ENCODE measurements at regions not wholly inside any gene's neighbourhood (a gene's known extent, or its start where the extent isn't known, plus 50 kb on each side); places are given as distances from the start of the nearest gene placed in this dataset.

- TF ChIP-seq HMGXB4 (CRISPR knock-in tag; IDR thresholded peaks at IDR 0.05; ENCODE audit: borderline replicate concordance) (no peak), CHD2 (IDR thresholded peaks at IDR 0.05; ENCODE audit: low read length, partially characterized antibody) (no peak), RFX5 (IDR thresholded peaks at IDR 0.05) (no peak), CHD4 (IDR thresholded peaks at IDR 0.05; ENCODE audit: borderline replicate concordance) (no peak), RAD21 (conservative IDR thresholded peaks at IDR 0.05 in 1 of 2, IDR thresholded peaks at IDR 0.05 in 1 of 2) (no peak), POLR2AphosphoS2 (conservative IDR thresholded peaks at IDR 0.05; ENCODE audit: low read length) (no peak)
These were observed 144.4 kb upstream of the LARGE1 start (continued) for GRCh38 chr22:34064696-34065095.

GRCh38 chr22:34067031-34067430, 146.8 kb upstream of the LARGE1 start:
- POLR2A ChIA-PET, result no interaction called here
- FAIRE-seq, result no peak

GRCh38 chr22:34068001-34068400, 147.7 kb upstream of the LARGE1 start:
- ChIA-PET POLR2A (no interaction called here), CTCF (interaction anchor here (0.7 kb wide), 1 partner anchor 9 kb away, joined by 3 read pairs; no protein-coding TSS in a partner anchor)
- ATAC-seq (no peak), DNase-seq (ENCODE audit: low read depth in 1 of 2, low spot score in 1 of 2) (no peak), FAIRE-seq (no peak)
- no peak for TF ChIP-seq HDAC2 (IDR thresholded peaks at IDR 0.05)
- no peak for TF ChIP-seq RNF2 (IDR thresholded peaks at IDR 0.05; ENCODE audit: borderline replicate concordance, low read depth)
- TF ChIP-seq FOSL2 (IDR thresholded peaks at IDR 0.05), result no peak
- no peak for TF ChIP-seq FOSL2 (CRISPR knock-in tag; IDR thresholded peaks at IDR 0.05)
- TF ChIP-seq ELK1 (IDR thresholded peaks at IDR 0.05; ENCODE audit: low read depth, low read length), result no peak
- TF ChIP-seq TP53 (CRISPR knock-in tag; IDR thresholded peaks at IDR 0.05), result no peak
- TF ChIP-seq CEBPB (IDR thresholded peaks at IDR 0.05), result no peak
- TF ChIP-seq USF2 (IDR thresholded peaks at IDR 0.05), result no peak
- no peak for TF ChIP-seq NFE2L2 (conservative IDR thresholded peaks at IDR 0.05; ENCODE audit: low read length)
- TF ChIP-seq JUN (IDR thresholded peaks at IDR 0.05), result no peak
- TF ChIP-seq SREBF2 (IDR thresholded peaks at IDR 0.05), result no peak
- TF ChIP-seq ZC3H11A (IDR thresholded peaks at IDR 0.05), result no peak
- no peak for TF ChIP-seq REST (IDR thresholded peaks at IDR 0.05)
- TF ChIP-seq HOXA7 (CRISPR knock-in tag; IDR thresholded peaks at IDR 0.05), result no peak
- no peak for TF ChIP-seq BCL3 (IDR thresholded peaks at IDR 0.05)
- no peak for TF ChIP-seq CHD4 (IDR thresholded peaks at IDR 0.05; ENCODE audit: borderline replicate concordance)
- no peak for TF ChIP-seq EHF (CRISPR knock-in tag; IDR thresholded peaks at IDR 0.05)
- TF ChIP-seq RFX5 (IDR thresholded peaks at IDR 0.05), result no peak
- no peak overlapping the region for H3K4me2 ChIP-seq
- no peaks in the 10 kb centered on the region for H3K4me1 ChIP-seq
- H3K27ac ChIP-seq, result no peak overlapping the region
- no peaks in the 10 kb centered on the region for H3K9me3 ChIP-seq
- 0% methylated on average over 2 of the region's 2 CpGs for WGBS (ENCODE audit: missing lambda C conversion rate)
- no peak overlapping the region for H3K4me3 ChIP-seq

More at GRCh38 chr22:34067031-34067430, 146.8 kb upstream of the LARGE1 start:
- no peak for DNase-seq (ENCODE audit: low read depth in 1 of 2, low spot score in 1 of 2)
- no peak overlapping the region for H3K27ac ChIP-seq
- no peak for ATAC-seq
- no peak for TF ChIP-seq BHLHE40 (IDR thresholded peaks at IDR 0.05; ENCODE audit: low read depth, low read length)
- TF ChIP-seq EHF (CRISPR knock-in tag; IDR thresholded peaks at IDR 0.05), result no peak
- TF ChIP-seq EHMT2 (IDR thresholded peaks at IDR 0.05; ENCODE audit: low read depth), result no peak
- no peak for TF ChIP-seq RFX5 (IDR thresholded peaks at IDR 0.05)
- no peak for TF ChIP-seq KDM1A (IDR thresholded peaks at IDR 0.05; ENCODE audit: low read depth)
- no peak for TF ChIP-seq NPAS2 (CRISPR knock-in tag; IDR thresholded peaks at IDR 0.05; ENCODE audit: borderline replicate concordance)
- no peaks in the 10 kb centered on the region for H3K4me1 ChIP-seq
- H3K9me3 ChIP-seq, result no peaks in the 10 kb centered on the region
- WGBS (ENCODE audit: missing lambda C conversion rate), result 6% methylated on average over 7 of the region's 7 CpGs
- H3K4me3 ChIP-seq, result no peak overlapping the region
- CTCF ChIA-PET, result no interaction called here
- H3K4me2 ChIP-seq, result no peak overlapping the region
